ENCODE measurements at regions not wholly inside any gene's neighbourhood (a gene's known extent, or its start where the extent isn't known, plus 50 kb on each side); places are given as distances from the start of the nearest gene placed in this dataset.

DNA sequence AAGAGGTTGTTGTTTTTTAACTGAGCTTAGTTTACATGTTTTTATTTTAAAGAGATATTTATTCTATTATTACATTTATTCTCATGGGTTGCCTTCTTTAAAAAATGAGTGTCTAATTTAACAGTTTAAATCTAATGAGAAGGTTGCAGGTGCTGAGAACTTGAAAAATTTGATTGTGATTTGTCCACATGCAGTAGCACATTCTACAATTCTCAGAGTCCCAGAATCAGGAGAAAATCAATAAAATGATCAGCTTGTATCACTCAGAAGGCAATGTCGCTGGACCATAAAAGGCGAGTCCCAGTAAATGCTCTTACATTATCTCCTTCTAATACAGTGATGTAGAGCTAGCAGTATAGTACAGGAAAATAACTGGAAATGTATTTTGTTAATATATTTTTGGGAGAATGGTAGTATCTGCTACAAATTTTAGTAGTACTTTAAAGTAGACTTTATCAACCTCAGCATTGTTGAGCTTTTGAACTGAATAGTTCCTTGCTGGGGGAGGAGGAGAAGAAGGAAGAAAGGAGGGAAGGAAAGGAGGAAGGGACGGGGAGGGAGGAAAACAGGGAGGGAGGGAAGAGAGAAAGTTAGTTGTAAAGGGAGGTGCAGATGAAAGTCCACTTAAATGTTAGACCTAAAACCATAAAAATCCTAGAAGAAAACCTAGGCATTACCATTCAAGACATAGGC is 458.0 kb downstream of the DOK5 start:
- H2AK5ac ChIP-seq (ENCODE audit: low read length, severe bottlenecking): no peak overlapping the region

DNA sequence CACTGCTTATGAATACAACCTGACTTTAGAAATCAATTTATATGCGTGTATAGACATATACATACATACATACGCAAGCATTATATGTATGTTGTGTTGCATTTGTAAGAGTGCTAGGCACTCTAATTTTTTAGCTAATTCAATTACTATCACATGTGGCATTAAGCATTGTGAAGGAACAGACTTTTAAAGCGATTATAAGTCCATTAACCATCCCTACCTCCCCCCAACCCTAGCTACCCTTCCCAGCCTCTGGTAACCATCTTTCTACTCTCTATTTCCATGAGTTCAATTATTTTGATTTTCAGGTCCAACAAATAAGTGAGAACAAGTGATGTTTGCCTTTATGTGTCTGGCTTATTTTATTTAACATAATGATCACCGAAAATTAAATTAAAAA is 453.8 kb downstream of the DOK5 start:
- peaks cover 2% of the 10 kb centered on the region for H3K9me3 ChIP-seq (ENCODE audit: control insufficient read depth, low read length)
- no peak overlapping the region for H3K18ac ChIP-seq (ENCODE audit: low read depth in 1 of 2, low read length in 2 of 2)
- 70% methylated on average over 1 of the region's 4 CpGs for WGBS
- no peak overlapping the region for H4K8ac ChIP-seq (ENCODE audit: low read length)
- H3K27ac ChIP-seq (ENCODE audit: low read length, poor library complexity, severe bottlenecking): no peak overlapping the region
- no peaks in the 10 kb centered on the region for H3K36me3 ChIP-seq (ENCODE audit: control insufficient read depth in 1 of 2, insufficient read depth in 2 of 2, low read depth in 1 of 2, low read length in 2 of 2)
- no peak overlapping the region for H2AK5ac ChIP-seq (ENCODE audit: low read length, severe bottlenecking)
- H3K4me1 ChIP-seq (ENCODE audit: control insufficient read depth, insufficient read depth, low read depth, low read length): no peaks in the 10 kb centered on the region
- no peak overlapping the region for H3K4me3 ChIP-seq (ENCODE audit: insufficient read depth in 1 of 2, low read depth in 1 of 2, low read length in 2 of 2)
- H3K79me1 ChIP-seq (replicated peaks; ENCODE audit: low read length, poor library complexity, severe bottlenecking): no peaks in the 10 kb centered on the region
- H2BK15ac ChIP-seq (ENCODE audit: low read depth, poor library complexity, severe bottlenecking): no peak overlapping the region
- no peak for DNase-seq
- H3K4me2 ChIP-seq (ENCODE audit: low read length, poor library complexity, severe bottlenecking): no peak overlapping the region
- no peak overlapping the region for H3K9ac ChIP-seq (ENCODE audit: low read length)
- no peak overlapping the region for H2BK12ac ChIP-seq (ENCODE audit: low read length in 2 of 2)
- H3K27me3 ChIP-seq (ENCODE audit: control insufficient read depth in 1 of 2, insufficient read depth in 1 of 2, low read length in 2 of 2): no peaks in the 10 kb centered on the region
- H3K23ac ChIP-seq (ENCODE audit: low read length in 2 of 2): no peak overlapping the region
- H3K14ac ChIP-seq (ENCODE audit: low read length in 2 of 2): no peak overlapping the region
- H2BK5ac ChIP-seq (ENCODE audit: low read depth, low read length, poor library complexity, severe bottlenecking): no peak overlapping the region
- no peak overlapping the region for H2AFZ ChIP-seq (ENCODE audit: low read depth, low read length)
- no peak overlapping the region for H2BK120ac ChIP-seq (ENCODE audit: low read depth, low read length)
- no peak overlapping the region for H4K91ac ChIP-seq (ENCODE audit: low read length)
- no peak overlapping the region for H3K4ac ChIP-seq (ENCODE audit: low read depth in 1 of 2, low read length in 2 of 2)

More for the DNA sequence above, 458.0 kb downstream of the DOK5 start:
- peaks cover 2% of the 10 kb centered on the region for H3K9me3 ChIP-seq (ENCODE audit: control insufficient read depth, low read length)
- no peak overlapping the region for H3K23ac ChIP-seq (ENCODE audit: low read length in 2 of 2)
- no peak overlapping the region for H2BK120ac ChIP-seq (ENCODE audit: low read depth, low read length)
- no peak overlapping the region for H3K9ac ChIP-seq (ENCODE audit: low read length)
- no peaks in the 10 kb centered on the region for H3K36me3 ChIP-seq (ENCODE audit: control insufficient read depth in 1 of 2, insufficient read depth in 2 of 2, low read depth in 1 of 2, low read length in 2 of 2)
- H3K27ac ChIP-seq (ENCODE audit: low read length, poor library complexity, severe bottlenecking): no peak overlapping the region
- no peaks in the 10 kb centered on the region for H3K79me1 ChIP-seq (replicated peaks; ENCODE audit: low read length, poor library complexity, severe bottlenecking)
- WGBS: no CpG with 5 or more reads among the region's 3 CpGs
- no peak overlapping the region for H2BK15ac ChIP-seq (ENCODE audit: low read depth, poor library complexity, severe bottlenecking)
- no peak overlapping the region for H3K4me3 ChIP-seq (ENCODE audit: insufficient read depth in 1 of 2, low read depth in 1 of 2, low read length in 2 of 2)
- H4K91ac ChIP-seq (ENCODE audit: low read length): no peak overlapping the region
- DNase-seq: no peak
- no peak overlapping the region for H3K18ac ChIP-seq (ENCODE audit: low read depth in 1 of 2, low read length in 2 of 2)
- H3K4me1 ChIP-seq (ENCODE audit: control insufficient read depth, insufficient read depth, low read depth, low read length): no peaks in the 10 kb centered on the region
- H2BK5ac ChIP-seq (ENCODE audit: low read depth, low read length, poor library complexity, severe bottlenecking): no peak overlapping the region
- no peak overlapping the region for H4K8ac ChIP-seq (ENCODE audit: low read length)
- no peak overlapping the region for H3K14ac ChIP-seq (ENCODE audit: low read length in 2 of 2)
- no peaks in the 10 kb centered on the region for H3K27me3 ChIP-seq (ENCODE audit: control insufficient read depth in 1 of 2, insufficient read depth in 1 of 2, low read length in 2 of 2)
- no peak overlapping the region for H3K4me2 ChIP-seq (ENCODE audit: low read length, poor library complexity, severe bottlenecking)
- H3K4ac ChIP-seq (ENCODE audit: low read depth in 1 of 2, low read length in 2 of 2): no peak overlapping the region
- H2BK12ac ChIP-seq (ENCODE audit: low read length in 2 of 2): no peak overlapping the region
- no peak overlapping the region for H2AFZ ChIP-seq (ENCODE audit: low read depth, low read length)

DNA sequence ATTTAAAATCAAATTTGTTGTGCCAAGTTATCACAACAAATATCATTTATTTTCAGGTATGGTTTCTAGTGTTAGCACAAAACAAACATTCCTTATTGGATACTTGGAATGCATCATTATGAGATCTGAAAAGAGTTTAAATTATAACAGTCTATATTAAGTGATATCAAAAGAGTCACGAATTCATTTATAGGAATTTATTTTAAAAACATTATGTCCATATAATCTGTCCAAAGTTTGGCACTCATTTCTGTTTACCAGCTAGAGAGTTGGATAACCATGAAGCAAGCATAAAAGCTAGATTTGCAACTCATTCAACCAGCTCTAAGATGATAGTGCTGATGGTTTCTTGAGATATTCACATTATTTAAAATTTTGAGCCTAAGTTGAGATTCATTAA is 453.2 kb downstream of the DOK5 start:
- no peak for DNase-seq
- no peak overlapping the region for H2BK5ac ChIP-seq (ENCODE audit: low read depth, low read length, poor library complexity, severe bottlenecking)
- no peaks in the 10 kb centered on the region for H3K79me1 ChIP-seq (replicated peaks; ENCODE audit: low read length, poor library complexity, severe bottlenecking)
- H3K4ac ChIP-seq (ENCODE audit: low read depth in 1 of 2, low read length in 2 of 2): no peak overlapping the region
- H3K23ac ChIP-seq (ENCODE audit: low read length in 2 of 2): no peak overlapping the region
- H4K8ac ChIP-seq (ENCODE audit: low read length): no peak overlapping the region
- no peak overlapping the region for H2BK12ac ChIP-seq (ENCODE audit: low read length in 2 of 2)
- no peak overlapping the region for H2AFZ ChIP-seq (ENCODE audit: low read depth, low read length)
- H3K4me2 ChIP-seq (ENCODE audit: low read length, poor library complexity, severe bottlenecking): no peak overlapping the region
- H3K4me3 ChIP-seq (ENCODE audit: insufficient read depth in 1 of 2, low read depth in 1 of 2, low read length in 2 of 2): no peak overlapping the region
- H3K27me3 ChIP-seq (ENCODE audit: control insufficient read depth in 1 of 2, insufficient read depth in 1 of 2, low read length in 2 of 2): no peaks in the 10 kb centered on the region
- H3K27ac ChIP-seq (ENCODE audit: low read length, poor library complexity, severe bottlenecking): no peak overlapping the region
- H3K9me3 ChIP-seq (ENCODE audit: control insufficient read depth, low read length): peaks cover 2% of the 10 kb centered on the region
- no peaks in the 10 kb centered on the region for H3K36me3 ChIP-seq (ENCODE audit: control insufficient read depth in 1 of 2, insufficient read depth in 2 of 2, low read depth in 1 of 2, low read length in 2 of 2)
- no peak overlapping the region for H2BK120ac ChIP-seq (ENCODE audit: low read depth, low read length)
- H2AK5ac ChIP-seq (ENCODE audit: low read length, severe bottlenecking): no peak overlapping the region
- H4K91ac ChIP-seq (ENCODE audit: low read length): no peak overlapping the region
- WGBS: no CpG with 5 or more reads among the region's 1 CpG
- no peak overlapping the region for H3K14ac ChIP-seq (ENCODE audit: low read length in 2 of 2)
- H3K4me1 ChIP-seq (ENCODE audit: control insufficient read depth, insufficient read depth, low read depth, low read length): no peaks in the 10 kb centered on the region
- no peak overlapping the region for H2BK15ac ChIP-seq (ENCODE audit: low read depth, poor library complexity, severe bottlenecking)
- H3K9ac ChIP-seq (ENCODE audit: low read length): no peak overlapping the region
- H3K18ac ChIP-seq (ENCODE audit: low read depth in 1 of 2, low read length in 2 of 2): no peak overlapping the region

DNA sequence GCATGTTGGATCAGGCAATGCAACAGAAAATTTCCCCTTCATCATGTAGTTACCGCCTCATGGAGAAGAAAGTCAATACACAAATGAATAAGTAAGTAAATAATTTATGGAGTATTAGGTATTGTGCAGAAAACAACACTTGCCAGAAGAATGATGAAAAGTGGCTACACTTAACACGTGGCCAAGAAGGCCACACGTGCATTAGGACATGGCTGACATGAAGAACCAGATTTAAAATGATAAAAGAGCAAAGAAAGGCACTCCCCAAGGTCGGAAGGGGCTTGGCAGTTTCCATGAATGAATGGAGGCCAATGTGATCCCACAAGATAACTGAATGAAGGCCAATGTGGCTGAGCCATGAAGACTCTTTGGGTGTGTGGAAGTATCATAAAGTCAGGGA is 447.2 kb downstream of the DOK5 start:
- no peak overlapping the region for H3K9ac ChIP-seq (ENCODE audit: low read length)
- H2BK15ac ChIP-seq (ENCODE audit: low read depth, poor library complexity, severe bottlenecking): no peak overlapping the region
- H3K4me2 ChIP-seq (ENCODE audit: low read length, poor library complexity, severe bottlenecking): no peak overlapping the region
- H2BK5ac ChIP-seq (ENCODE audit: low read depth, low read length, poor library complexity, severe bottlenecking): no peak overlapping the region
- no peaks in the 10 kb centered on the region for H3K4me1 ChIP-seq (ENCODE audit: control insufficient read depth, insufficient read depth, low read depth, low read length)
- no peaks in the 10 kb centered on the region for H3K27me3 ChIP-seq (ENCODE audit: control insufficient read depth in 1 of 2, insufficient read depth in 1 of 2, low read length in 2 of 2)
- H3K79me1 ChIP-seq (replicated peaks; ENCODE audit: low read length, poor library complexity, severe bottlenecking): no peaks in the 10 kb centered on the region
- 28% methylated on average over 3 of the region's 4 CpGs for WGBS
- no peaks in the 10 kb centered on the region for H3K36me3 ChIP-seq (ENCODE audit: control insufficient read depth in 1 of 2, insufficient read depth in 2 of 2, low read depth in 1 of 2, low read length in 2 of 2)
- DNase-seq: no peak
- H2BK120ac ChIP-seq (ENCODE audit: low read depth, low read length): no peak overlapping the region
- no peak overlapping the region for H3K4me3 ChIP-seq (ENCODE audit: insufficient read depth in 1 of 2, low read depth in 1 of 2, low read length in 2 of 2)
- no peak overlapping the region for H2AK5ac ChIP-seq (ENCODE audit: low read length, severe bottlenecking)
- no peak overlapping the region for H3K14ac ChIP-seq (ENCODE audit: low read length in 2 of 2)
- no peak overlapping the region for H2BK12ac ChIP-seq (ENCODE audit: low read length in 2 of 2)
- H3K4ac ChIP-seq (ENCODE audit: low read depth in 1 of 2, low read length in 2 of 2): no peak overlapping the region
- H3K27ac ChIP-seq (ENCODE audit: low read length, poor library complexity, severe bottlenecking): no peak overlapping the region
- no peak overlapping the region for H2AFZ ChIP-seq (ENCODE audit: low read depth, low read length)
- no peaks in the 10 kb centered on the region for H3K9me3 ChIP-seq (ENCODE audit: control insufficient read depth, low read length)
- no peak overlapping the region for H4K91ac ChIP-seq (ENCODE audit: low read length)
- H3K18ac ChIP-seq (ENCODE audit: low read depth in 1 of 2, low read length in 2 of 2): no peak overlapping the region
- H4K8ac ChIP-seq (ENCODE audit: low read length): no peak overlapping the region
- no peak overlapping the region for H3K23ac ChIP-seq (ENCODE audit: low read length in 2 of 2)

Data from mesenchymal stem cell (in vitro differentiated cells and primary cell).